HCT116 (cell line): ENCODE measurements at regions not wholly inside any gene's neighbourhood (a gene's known extent, or its start where the extent isn't known, plus 50 kb on each side); places are given as distances from the start of the nearest gene placed in this dataset.

Experiments
- ATAC-seq: fragments of 200-7000 bp; cut with Tn5 transposase; 2 replicates; pipeline ENCODE4 v1.9.1; 2020; ENCODE audit warnings: mild to moderate bottlenecking, moderate library complexity
- BruUV-seq: library from RNA; stranded (reverse); fragments of 400-500 nt; replicated peaks from 2 replicates; lab custom pipeline; 2021; lab: Mats Ljungman, UMichigan
- CTCF ChIA-PET: fragments of 300-600 bp; sonication (Branson Sonifier 250); formaldehyde crosslinking; loops from one replicate; lab custom pipeline; 2021; ENCODE audit warnings: antibody characterized with exemption; lab: Charles Lee
- POLR2A ChIA-PET: fragments of 300-600, 350-600 bp; sonication (Branson Sonifier 250); formaldehyde crosslinking; loops from one replicate; lab custom pipeline; 2021; ENCODE audit warnings: antibody characterized with exemption; lab: Charles Lee
- RAD21 ChIA-PET, 2 experiments: fragments of 300-600 bp; sonication (Branson Sonifier 250); formaldehyde crosslinking; loops; one replicate each; lab custom pipeline; 2023; ENCODE audit warnings: low total read pairs in 2 of 2; ENCODE audit not compliant: uncharacterized antibody in 2 of 2, unreplicated experiment in 2 of 2, low non-redundant PET in 1 of 2; lab: Charles Lee
- DNase-seq: peaks from one replicate; pipeline ENCODE4 v3.0.0-alpha.2; 2010; ENCODE audit warnings: low read depth, low spot score
- H2AFZ ChIP-seq: fragments of 200-600 bp; shearing (Covaris generic), sonication (generic); 2 replicates; pipeline ENCODE4 v1.6.1; 2017; ENCODE audit warnings: low read depth, mixed run types, mixed read lengths, antibody characterized with exemption, low read length; ENCODE audit not compliant: poor library complexity, severe bottlenecking
- H3K27ac ChIP-seq: 2 replicates; pipeline ENCODE4 v1.5.1; 2012; ENCODE audit warnings: low read depth, low read length
- H3K27me3 ChIP-seq: fragments of 200-600 bp; sonication (generic); 2 replicates; pipeline ENCODE4 v1.6.1; 2016; ENCODE audit warnings: mixed run types, low read length, mixed read lengths; ENCODE audit not compliant: insufficient read depth
- H3K36me3 ChIP-seq, 2 experiments: fragments of 200-500 bp in 1 of 2; fragments of 200-600 bp in 1 of 2; sonication (Bioruptor generic) in 1 of 2; sonication (generic) in 1 of 2; 2 replicates each; pipeline versions ENCODE4 v1.5.1 to v1.6.1; 2014 to 2016; ENCODE audit warnings: low read length in 2 of 2, inconsistent platforms in 1 of 2, mixed read lengths in 1 of 2, mixed run types in 1 of 2; ENCODE audit not compliant: insufficient read depth in 2 of 2, control insufficient read depth in 1 of 2
- H3K4me1 ChIP-seq, 2 experiments: fragments of 200-600 bp in 1 of 2; sonication (generic) in 1 of 2; 2 replicates each; pipeline versions ENCODE4 v1.5.1 to v1.6.1; 2012 to 2017; ENCODE audit warnings: low read length in 2 of 2, inconsistent platforms in 1 of 2, mild to moderate bottlenecking in 1 of 2, mixed read lengths in 1 of 2, mixed run types in 1 of 2, moderate library complexity in 1 of 2; ENCODE audit not compliant: insufficient read depth in 2 of 2, control insufficient read depth in 1 of 2
- H3K4me2 ChIP-seq: fragments of 200-600 bp; sonication (generic); 2 replicates; pipeline ENCODE4 v1.6.1; 2017; ENCODE audit warnings: mixed run types, low read length, mixed read lengths
- H3K4me3 ChIP-seq, 2 experiments: fragments of 200-600 bp in 1 of 2; sonication (generic) in 1 of 2; replicated peaks in 1 of 2; 2 replicates each; pipeline ENCODE4 v1.5.1; 2011 to 2016; ENCODE audit warnings: low read length in 2 of 2, control low read depth in 1 of 2, low read depth in 1 of 2, mild to moderate bottlenecking in 1 of 2, mixed read lengths in 1 of 2, mixed run types in 1 of 2
- H3K79me2 ChIP-seq: fragments of 200-600 bp; sonication (generic); 2 replicates; pipeline ENCODE4 v1.6.1; 2017; ENCODE audit warnings: mild to moderate bottlenecking, mixed run types, low read length, moderate library complexity, mixed read lengths; ENCODE audit not compliant: insufficient read depth
- H3K9ac ChIP-seq: fragments of 200-600 bp; sonication (generic); 2 replicates; pipeline ENCODE4 v1.6.1; 2016; ENCODE audit warnings: low read length, mixed read lengths
- H3K9me2 ChIP-seq: fragments of 200-600 bp; sonication (generic), shearing (Covaris generic); 2 replicates; pipeline ENCODE4 v1.6.1; 2017; ENCODE audit warnings: mixed run types, mild to moderate bottlenecking, moderate library complexity; ENCODE audit not compliant: insufficient read depth
- H3K9me3 ChIP-seq, 2 experiments: fragments of 200-500 bp in 1 of 2; fragments of 200-600 bp in 1 of 2; sonication (Bioruptor generic) in 1 of 2; sonication (generic) in 1 of 2; 2 replicates each; pipeline ENCODE4 v1.6.1; 2014 to 2017; ENCODE audit warnings: low read length in 2 of 2, mixed read lengths in 2 of 2, inconsistent platforms in 1 of 2, low read depth in 1 of 2, mild to moderate bottlenecking in 1 of 2, mixed run types in 1 of 2, moderate library complexity in 1 of 2; ENCODE audit not compliant: control insufficient read depth in 1 of 2, insufficient read depth in 1 of 2
- H4K20me1 ChIP-seq: fragments of 200-600 bp; sonication (generic), shearing (Covaris generic); 2 replicates; pipeline ENCODE4 v1.6.1; 2017; ENCODE audit warnings: mixed run types, mild to moderate bottlenecking, moderate library complexity; ENCODE audit not compliant: insufficient read depth
- CBX3 ChIP-seq: IDR thresholded peaks from 2 replicates; pipeline ENCODE4 v1.6.1; 2012; ENCODE audit warnings: low read depth
- CTCF ChIP-seq, 3 experiments: fragments of 200-600 bp in 1 of 3; sonication (generic) in 1 of 3; IDR thresholded peaks in 2 of 3; conservative IDR thresholded peaks in 1 of 3; 2 replicates each; pipeline ENCODE4 v1.5.1; 2012 to 2017; ENCODE audit warnings: low read depth in 2 of 3, low read length in 2 of 3, antibody characterized with exemption in 1 of 3, borderline replicate concordance in 1 of 3, control low read depth in 1 of 3, mild to moderate bottlenecking in 1 of 3, mixed read lengths in 1 of 3, mixed run types in 1 of 3, moderate library complexity in 1 of 3; ENCODE audit not compliant: insufficient read depth in 1 of 3
- EGR1 ChIP-seq: IDR thresholded peaks from 2 replicates; pipeline ENCODE4 v1.6.1; 2012; ENCODE audit warnings: low read depth
- ELF1 ChIP-seq: IDR thresholded peaks from 2 replicates; pipeline ENCODE4 v1.6.1; 2012; ENCODE audit warnings: low read depth, borderline replicate concordance
- EZH2 ChIP-seq: fragments of 200-600 bp; sonication (generic); IDR thresholded peaks from 2 replicates; pipeline ENCODE4 v1.6.1; 2017; ENCODE audit warnings: antibody characterized with exemption, mixed run types
- EZH2phosphoT487 ChIP-seq: fragments of 200-600 bp; IDR thresholded peaks from 2 replicates; pipeline ENCODE4 v1.6.1; 2018; ENCODE audit warnings: antibody characterized with exemption, borderline replicate concordance
- FOSL1 ChIP-seq: IDR thresholded peaks from 2 replicates; pipeline ENCODE4 v1.6.1; 2012; ENCODE audit warnings: low read depth
- JUND ChIP-seq: IDR thresholded peaks from 2 replicates; pipeline ENCODE4 v1.6.1; 2012
- POLR2A ChIP-seq: IDR thresholded peaks from 2 replicates; pipeline ENCODE4 v1.7.0; 2011; ENCODE audit warnings: borderline replicate concordance; ENCODE audit not compliant: insufficient read depth, insufficient read length; ENCODE audit errors: extremely low read depth
- POLR2AphosphoS5 ChIP-seq: IDR thresholded peaks from 2 replicates; pipeline ENCODE4 v1.6.1; 2011; ENCODE audit warnings: mild to moderate bottlenecking, low read depth, low read length, moderate library complexity
- RAD21 ChIP-seq: IDR thresholded peaks from 2 replicates; pipeline ENCODE4 v1.6.1; 2012; ENCODE audit warnings: low read depth, mild to moderate bottlenecking
- REST ChIP-seq: IDR thresholded peaks from 2 replicates; pipeline ENCODE4 v1.6.1; 2012; ENCODE audit warnings: low read depth
- SP1 ChIP-seq: IDR thresholded peaks from 2 replicates; pipeline ENCODE4 v1.6.1; 2012; ENCODE audit warnings: low read depth
- TCF7L2 ChIP-seq: IDR thresholded peaks from 2 replicates; pipeline ENCODE4 v1.7.0; 2011; ENCODE audit warnings: borderline replicate concordance, inconsistent platforms; ENCODE audit not compliant: insufficient read depth, insufficient read length; ENCODE audit errors: extremely low read depth
- YY1 ChIP-seq: IDR thresholded peaks from 2 replicates; pipeline ENCODE4 v1.6.1; 2011; ENCODE audit warnings: low read length, low read depth, moderate library complexity, mild to moderate bottlenecking; ENCODE audit not compliant: insufficient replicate concordance; ENCODE audit errors: extremely low read depth
- ZFX ChIP-seq: fragments of 450-650 bp; IDR thresholded peaks from 2 replicates; pipeline ENCODE4 v1.6.1; 2017
- ZNF274 ChIP-seq: fragments of 200-500 bp; sonication (Bioruptor generic); IDR thresholded peaks from 2 replicates; pipeline ENCODE4 v1.6.1; 2014; ENCODE audit warnings: mild to moderate bottlenecking, low read depth, low read length, inconsistent platforms
- intact Hi-C: fragments of 100-400 bp; cut with micrococcal nuclease; formaldehyde crosslinking; loops from 2 replicates; pipeline ENCODE4 v1.10.0; 2022
- TF ChIP-seq, protein P1 (sequence below): IDR thresholded peaks from 2 replicates; pipeline ENCODE4 v1.6.1; 2012

DNA sequence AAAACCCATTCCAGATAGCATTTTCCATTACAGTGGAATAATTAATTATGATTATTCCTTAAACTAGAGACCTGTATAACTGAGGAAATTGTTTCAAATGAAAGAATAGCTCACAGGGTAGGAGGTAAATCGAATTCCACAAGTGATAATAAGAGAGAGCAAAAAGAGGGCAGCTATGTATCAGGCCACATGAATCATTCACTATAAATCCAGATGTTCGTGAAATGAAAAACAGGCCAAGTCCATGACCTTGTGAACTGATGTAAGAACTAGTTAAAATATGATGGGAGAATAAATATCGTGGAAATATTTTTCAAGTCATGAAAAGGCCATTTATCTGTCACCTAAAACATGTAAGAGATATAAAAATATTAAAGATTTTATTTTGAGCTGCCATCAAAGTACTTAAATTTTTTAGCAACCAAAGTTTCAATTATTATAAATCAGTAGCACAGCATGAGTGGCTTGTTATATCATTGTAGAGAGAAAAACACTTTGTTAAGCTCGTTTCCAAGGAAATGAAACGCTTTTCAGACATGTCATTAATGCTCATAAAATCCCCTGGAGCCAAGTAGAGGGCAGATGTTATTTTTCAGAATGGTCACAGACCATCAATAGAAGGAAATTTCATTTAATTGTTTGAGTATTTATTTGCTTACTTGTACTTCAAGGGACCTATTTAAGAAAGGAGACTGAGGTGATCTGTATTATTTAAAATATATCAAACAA, 120.6 kb upstream of the CDKN3 start (continued):
- TF ChIP-seq POLR2A = no peak
- no peak for TF ChIP-seq TCF7L2
- TF ChIP-seq SP1 = no peak
- no peak for TF ChIP-seq FOSL1
- TF ChIP-seq, all 23 proteins: peak for 0

DNA sequence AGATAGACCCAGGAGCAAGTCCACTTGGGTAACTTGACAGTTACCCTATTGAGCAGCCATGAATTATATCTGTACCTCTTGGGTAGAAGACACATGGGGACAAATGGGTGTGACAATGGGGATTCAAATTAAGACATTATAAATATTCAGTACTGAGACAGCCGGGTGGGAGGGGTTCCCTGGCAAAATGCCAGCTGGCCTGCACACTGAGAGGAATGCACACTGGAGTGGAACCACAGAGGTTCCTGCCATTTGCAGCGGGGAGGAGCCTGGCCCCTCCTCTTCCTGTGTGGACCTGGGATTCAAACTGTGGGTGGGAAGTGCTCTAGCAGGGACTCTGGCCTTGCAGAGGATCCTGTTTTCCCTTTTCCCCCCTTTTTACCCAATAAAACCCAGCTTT, 118.7 kb upstream of the CDKN3 start:
- H3K9me2 ChIP-seq = no peaks in the 10 kb centered on the region
- no TSS peak for BruUV-seq
- H2AFZ ChIP-seq = no peak overlapping the region
- ATAC-seq = no peak
- no peaks in the 10 kb centered on the region for H3K4me1 ChIP-seq
- intact Hi-C loops = no loop called here
- no peaks in the 10 kb centered on the region for H3K9me3 ChIP-seq
- DNase-seq = no peak
- no peaks in the 10 kb centered on the region for H3K27me3 ChIP-seq
- H3K36me3 ChIP-seq = no peaks in the 10 kb centered on the region
- ChIA-PET CTCF (no interaction called here), RAD21 (no interaction called here), POLR2A (no interaction called here)
- no peak overlapping the region for H3K9ac ChIP-seq
- H3K4me2 ChIP-seq = no peak overlapping the region
- no peak overlapping the region for H3K4me3 ChIP-seq
- no peak overlapping the region for H3K27ac ChIP-seq
- H3K79me2 ChIP-seq = no peaks in the 10 kb centered on the region
- no peaks in the 10 kb centered on the region for H4K20me1 ChIP-seq
- no peak for TF ChIP-seq CBX3
- TF ChIP-seq POLR2AphosphoS5 = no peak
- no peak for TF ChIP-seq JUND
- no peak for TF ChIP-seq FOSL1
- no peak for TF ChIP-seq ZFX
- no peak for TF ChIP-seq EZH2
- no peak for TF ChIP-seq ZNF274
- TF ChIP-seq EZH2phosphoT487 = no peak
- TF ChIP-seq, protein P1, sequence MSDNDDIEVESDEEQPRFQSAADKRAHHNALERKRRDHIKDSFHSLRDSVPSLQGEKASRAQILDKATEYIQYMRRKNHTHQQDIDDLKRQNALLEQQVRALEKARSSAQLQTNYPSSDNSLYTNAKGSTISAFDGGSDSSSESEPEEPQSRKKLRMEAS = no peak
- no peak for TF ChIP-seq RAD21
- no peak for TF ChIP-seq EGR1
- no peak for TF ChIP-seq CTCF (IDR thresholded peaks at IDR 0.05 in 2 of 3, conservative IDR thresholded peaks at IDR 0.05 in 1 of 3; ENCODE audit: borderline replicate concordance in 1 of 3, insufficient read depth in 1 of 3, low read depth in 2 of 3, low read length in 2 of 3)
- no peak for TF ChIP-seq YY1
- TF ChIP-seq ELF1 = no peak
- TF ChIP-seq REST = no peak
